ENCODE measurements at regions not wholly inside any gene's neighbourhood (a gene's known extent, or its start where the extent isn't known, plus 50 kb on each side); places are given as distances from the start of the nearest gene placed in this dataset.
"Not testable (repeated sequence)": the region's sequence is repeated elsewhere in the genome, so short reads cannot be mapped to it uniquely, and the experiment has no call there.

DNA sequence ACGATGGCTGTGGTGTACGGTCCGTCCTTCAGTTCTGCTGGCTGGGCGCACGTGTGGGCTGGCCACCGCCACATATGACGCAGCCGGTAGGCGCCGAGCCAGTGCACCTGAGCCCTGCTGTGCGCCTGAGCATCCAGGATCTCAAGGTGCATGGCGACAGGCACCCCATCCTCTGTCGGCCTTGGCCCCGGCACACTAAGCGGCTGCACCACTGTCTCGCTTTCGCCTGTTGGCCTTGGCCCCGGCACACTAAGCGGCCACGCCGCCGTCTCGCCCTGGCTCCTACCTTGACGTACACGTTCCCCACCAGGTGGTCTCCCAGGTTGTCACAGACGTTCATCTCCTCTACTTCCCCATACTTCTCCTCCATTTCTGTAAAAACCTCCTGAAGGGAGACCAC, 4034.6 kb upstream of the TPTE start:
- DNase-seq, result not testable (repeated sequence)

DNA sequence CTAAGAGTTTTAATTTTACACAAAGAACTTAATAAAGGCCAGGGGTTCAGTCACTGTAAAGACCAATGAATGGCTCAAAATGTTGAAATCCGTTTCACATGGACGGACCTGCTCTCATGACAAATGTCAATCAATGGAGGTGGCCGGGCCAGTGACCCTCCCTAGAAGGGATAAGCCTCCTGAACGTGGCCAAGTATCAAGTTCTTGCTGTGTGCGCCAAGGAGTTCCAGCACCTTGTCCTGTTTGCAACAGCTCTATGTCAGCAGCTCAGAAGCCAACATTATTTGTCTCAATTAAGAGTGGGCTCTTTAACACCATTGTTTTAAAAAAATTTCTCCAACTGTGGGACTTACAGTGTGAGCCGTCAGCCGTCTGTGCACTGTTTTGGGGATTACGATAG, 4028.7 kb upstream of the TPTE start:
- DNase-seq, result not testable (repeated sequence)

DNA sequence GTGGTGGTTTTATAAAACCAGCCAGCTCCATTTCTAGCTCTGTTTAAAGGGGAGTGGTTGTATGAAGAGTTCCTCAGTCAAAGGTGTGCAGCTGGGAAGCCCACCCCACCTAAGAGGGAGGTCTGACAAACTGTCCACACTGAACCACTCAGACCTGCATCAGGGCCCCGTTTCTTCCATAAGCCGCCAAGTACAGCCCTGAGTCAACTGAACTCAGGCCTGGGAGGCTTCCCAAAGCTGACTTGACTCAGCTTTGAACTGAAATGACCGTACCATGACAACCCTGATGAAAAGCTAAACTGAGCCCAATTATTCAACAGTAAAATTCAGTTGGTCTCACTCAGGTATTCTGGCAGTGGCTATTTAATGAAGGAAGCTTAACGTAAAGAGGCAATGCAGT, 4027.4 kb upstream of the TPTE start:
- not testable (repeated sequence) for DNase-seq

DNA sequence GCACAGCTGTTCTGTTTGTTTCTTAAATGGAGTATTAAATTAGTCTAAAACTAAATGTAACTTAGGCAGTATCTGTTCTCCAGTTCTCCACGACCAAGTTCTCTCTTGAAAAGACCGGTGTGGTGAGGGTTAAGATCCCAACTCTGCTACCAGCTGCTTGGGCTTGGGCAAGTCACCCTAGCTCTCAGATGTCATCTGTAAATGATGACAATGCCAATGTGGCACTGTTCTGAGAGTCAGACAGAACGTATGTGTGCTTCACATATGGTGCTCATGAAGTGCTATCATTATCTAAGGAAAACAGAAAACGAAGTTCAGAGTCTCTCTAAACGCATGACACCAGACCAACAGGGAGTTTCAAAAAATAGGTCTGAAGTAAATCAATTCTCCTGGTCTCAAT, 4025.0 kb upstream of the TPTE start:
- not testable (repeated sequence) for DNase-seq

DNA sequence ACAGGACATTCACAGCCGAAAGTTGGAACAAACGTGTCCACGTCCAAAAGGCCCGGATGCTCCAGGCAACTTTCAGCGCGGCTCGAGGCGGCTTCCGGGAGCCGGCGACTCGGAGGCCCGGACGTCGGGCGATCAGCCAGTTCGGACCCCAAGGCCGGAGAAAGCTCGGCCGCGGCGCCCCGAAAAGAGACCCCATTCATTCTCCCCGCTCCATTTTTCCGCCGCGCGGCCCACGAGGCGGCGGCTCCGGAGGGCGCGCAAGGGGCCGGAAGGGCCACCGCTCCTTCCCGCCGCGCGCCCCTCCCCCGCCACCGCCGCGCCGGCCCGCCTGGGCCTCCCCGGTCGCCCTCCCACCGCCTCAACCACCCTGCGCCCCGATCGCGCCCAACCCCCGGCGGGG, 4022.7 kb upstream of the TPTE start:
- not testable (repeated sequence) for DNase-seq

DNA sequence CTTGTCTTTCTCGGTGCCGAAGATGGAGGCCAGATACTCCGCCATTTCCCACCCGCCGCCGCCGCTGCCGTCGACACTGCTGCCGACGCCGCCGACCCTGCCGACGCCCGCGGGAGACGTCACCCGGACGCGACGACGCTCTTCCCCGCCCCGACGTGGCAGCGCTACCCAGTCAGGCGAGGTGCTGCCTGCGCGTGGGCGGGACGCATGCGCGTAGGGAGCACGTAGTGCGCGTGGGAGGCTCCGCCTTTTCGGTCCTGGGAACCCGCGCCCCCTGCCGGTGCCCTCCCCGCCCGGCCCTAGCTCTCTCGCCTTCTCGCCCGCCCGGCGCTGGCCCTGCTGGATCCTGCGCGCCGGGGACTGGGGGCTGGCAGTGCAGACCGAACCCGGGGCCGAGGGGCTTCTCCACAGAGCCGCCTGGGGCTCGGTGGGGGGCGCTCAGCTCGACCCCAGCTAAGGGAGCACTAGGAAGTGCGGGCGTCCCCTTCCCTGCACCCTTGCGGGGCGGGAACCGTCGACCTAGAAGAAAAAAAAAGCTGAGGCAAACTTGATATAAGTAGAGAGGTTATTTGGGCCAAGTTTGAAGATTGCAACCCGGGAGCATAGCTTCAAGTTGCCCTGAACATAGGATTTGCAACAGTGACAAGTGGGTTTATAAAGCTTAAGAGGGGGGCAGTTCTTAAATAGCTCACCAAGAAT, 4022.1 kb upstream of the TPTE start:
- DNase-seq, result not testable (repeated sequence)

DNA sequence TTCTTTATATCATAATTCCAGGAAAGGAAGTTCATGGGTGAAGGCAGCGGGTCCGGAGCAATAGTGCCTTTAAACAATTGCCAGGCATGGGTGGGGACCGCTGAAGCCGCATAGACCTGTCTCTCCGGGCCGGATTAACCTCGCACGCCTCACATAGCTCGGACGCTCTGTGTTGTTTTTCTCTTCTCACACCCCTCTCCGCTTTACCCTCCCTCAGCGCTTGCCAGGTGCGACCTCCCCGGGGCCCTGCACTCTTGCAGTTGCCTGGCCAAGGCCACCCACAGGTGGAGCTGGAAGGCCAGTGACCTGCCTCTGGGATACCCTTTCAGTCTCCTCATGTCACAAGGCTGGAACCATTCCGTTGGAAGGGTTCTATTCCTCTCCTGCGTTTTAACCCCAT, 4021.5 kb upstream of the TPTE start:
- not testable (repeated sequence) for DNase-seq

DNA sequence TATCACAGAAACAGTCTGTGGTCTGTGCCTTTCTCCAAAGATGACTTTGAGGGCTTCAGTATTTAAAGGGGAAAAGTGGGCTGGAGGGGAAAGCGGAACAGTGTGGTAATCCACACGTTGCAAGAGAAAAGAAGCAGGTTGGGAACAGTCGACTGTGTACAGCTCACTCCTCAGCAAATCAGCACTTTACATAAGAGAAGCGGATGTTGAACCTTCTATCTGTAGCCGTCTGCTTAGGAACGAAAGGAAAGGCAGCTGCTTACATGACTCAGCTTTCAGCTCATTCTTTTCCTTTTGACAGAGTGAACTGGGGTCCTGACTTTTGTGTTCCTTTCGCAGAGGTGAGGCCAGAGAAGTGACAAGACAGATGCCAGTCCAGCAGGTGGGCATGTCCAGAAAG, 4020.7 kb upstream of the TPTE start:
- DNase-seq, result not testable (repeated sequence)

DNA sequence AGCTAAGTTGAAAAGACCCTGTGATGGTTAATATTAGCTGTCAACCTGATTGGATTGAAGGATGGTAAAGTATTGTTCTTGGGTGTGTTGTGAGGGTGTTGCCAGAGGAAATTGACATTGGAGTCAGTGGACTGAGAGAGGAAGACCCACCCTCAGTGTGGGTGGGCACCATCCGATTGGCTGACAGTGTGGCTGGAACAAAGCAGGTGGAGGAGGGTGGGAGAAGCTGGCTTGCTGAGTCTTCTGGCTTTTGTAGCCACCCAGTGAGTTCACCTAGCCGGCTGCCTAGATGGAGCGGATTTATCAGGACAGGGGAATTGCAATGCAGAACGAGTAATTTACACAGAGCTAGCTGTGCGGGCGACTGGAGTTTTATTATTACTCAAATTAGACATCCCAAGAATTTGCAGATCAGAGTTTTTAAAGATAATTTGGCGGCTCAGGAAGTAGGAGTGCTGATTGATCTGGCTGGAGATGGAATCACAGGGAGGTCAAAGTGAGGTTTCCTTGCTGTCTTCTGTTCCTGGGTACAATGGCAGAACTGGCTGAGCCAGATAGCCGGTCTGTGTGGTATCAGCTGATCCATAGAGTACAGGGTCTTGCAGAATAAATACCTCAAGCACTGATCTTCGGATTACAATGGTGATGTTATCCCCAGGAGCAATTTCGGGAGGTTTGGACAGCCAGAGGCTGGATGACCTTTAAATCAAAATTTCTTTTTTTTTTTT, 4015.1 kb upstream of the TPTE start:
- DNase-seq, result not testable (repeated sequence)

DNA sequence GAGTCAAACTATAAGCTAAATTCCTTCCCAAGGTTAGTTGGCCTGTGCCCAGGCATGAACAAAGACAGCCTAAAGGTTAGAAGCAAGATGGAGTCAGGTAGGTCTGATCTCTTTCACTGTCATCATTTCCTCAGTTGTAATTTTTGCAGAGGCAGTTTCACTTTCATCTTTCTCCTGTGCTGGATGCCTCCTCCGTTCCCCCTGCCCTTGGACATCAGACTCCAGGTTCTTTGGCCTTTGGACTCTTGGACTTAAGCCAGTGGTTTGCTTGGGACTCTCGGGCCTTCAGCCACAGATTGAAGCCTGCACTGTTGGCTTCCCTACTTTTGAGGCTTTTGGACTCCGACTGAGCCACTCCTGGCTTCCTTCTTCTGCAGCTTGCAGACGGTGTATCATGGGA, 4013.8 kb upstream of the TPTE start:
- not testable (repeated sequence) for DNase-seq

DNA sequence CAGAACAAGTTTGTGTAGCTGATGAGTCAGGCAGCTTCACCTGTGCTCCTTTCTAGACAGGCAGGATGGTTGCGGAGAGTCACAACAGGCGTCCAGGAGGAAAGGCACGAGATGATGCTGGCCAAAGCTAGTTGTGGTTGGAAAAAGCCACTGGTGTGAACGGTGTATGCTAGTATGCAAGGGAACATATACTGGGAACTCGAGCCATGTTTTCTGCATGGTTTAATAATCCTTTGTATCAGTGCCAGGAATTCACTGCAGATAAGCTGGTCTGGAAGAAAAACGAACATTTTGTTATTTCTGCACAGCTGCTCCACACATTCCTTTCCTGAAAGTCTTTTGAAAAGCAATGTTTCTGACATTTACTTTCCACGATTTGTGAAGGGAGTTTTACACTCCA, 3999.6 kb upstream of the TPTE start:
- not testable (repeated sequence) for DNase-seq

DNA sequence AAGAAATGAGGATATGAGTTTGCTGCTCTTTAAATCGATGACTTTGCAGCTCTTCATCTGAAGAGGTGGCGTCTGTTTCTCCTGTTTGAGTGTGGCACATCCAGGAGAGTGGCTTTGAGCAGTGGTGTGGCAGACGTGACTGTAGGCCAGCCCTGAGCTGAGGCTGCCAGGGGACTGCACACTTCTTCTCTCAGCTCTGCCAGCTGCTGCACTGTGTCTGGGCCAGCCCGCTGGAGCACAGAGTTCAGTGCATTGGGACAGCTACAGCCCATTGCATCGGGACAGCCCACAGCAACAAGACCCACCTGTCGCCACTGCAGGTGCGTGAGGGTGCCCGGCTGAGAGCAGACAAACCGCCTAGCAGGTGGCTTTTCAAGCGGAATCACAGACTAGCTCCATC, 3995.2 kb upstream of the TPTE start:
- not testable (repeated sequence) for DNase-seq

DNA sequence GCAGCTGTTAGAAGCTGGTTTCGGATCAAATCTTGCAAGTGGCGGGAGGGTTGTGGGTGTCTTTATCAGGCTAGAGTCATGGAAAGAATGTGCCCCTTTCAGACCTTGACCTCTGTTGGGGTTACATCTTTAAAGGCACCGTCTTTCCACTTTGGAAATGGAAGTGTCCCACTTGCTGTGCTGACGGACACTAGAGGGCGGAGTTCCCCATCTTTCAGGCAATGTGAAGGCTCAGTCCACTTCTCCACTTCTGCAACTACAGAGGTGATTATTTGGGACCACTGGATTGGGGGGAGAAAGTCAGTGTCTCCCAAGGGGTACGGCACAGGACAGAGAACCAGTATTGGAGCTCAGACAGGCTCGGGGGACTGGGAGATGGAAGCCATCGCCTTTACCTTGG, 3990.7 kb upstream of the TPTE start:
- not testable (repeated sequence) for DNase-seq

DNA sequence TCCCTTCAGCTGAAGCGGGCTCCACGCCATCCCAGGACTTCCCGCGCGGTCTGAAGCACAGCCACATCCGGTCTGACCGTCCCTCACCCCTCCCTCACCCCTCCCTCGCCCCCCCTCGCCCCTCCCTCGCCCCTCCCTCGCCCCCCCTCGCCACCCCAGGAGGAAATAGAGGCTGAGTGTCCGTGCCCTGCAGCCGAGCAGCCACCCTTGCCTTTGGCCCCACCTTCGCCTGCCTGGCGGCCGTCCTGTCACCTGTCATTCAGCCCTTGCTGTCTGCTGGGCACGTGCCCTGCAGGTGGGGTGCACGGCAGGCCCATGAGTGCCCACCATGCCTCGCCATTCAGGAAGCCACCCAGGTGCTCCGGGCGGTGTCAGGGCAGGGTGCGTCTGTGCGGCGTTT, 3988.1 kb upstream of the TPTE start:
- not testable (repeated sequence) for DNase-seq

DNA sequence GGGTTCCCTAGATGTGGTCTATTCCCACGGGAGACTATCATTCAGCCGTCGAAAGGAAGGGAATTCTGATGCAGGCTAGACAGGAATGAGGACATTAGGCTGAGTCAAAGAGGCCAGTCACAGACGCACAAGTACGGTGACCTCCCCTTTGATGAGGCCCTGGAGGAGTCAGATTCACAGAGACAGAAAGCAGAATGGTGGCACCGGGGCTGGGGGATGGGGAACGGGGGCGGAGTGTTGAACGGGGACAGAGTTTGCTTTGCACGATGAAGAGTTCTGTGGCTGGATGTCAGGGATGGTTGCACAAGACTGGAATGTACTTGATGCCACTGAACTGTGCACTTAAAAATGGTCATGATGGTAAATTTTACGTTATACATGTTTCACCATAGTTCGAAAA, 3983.1 kb upstream of the TPTE start:
- DNase-seq, result not testable (repeated sequence)

DNA sequence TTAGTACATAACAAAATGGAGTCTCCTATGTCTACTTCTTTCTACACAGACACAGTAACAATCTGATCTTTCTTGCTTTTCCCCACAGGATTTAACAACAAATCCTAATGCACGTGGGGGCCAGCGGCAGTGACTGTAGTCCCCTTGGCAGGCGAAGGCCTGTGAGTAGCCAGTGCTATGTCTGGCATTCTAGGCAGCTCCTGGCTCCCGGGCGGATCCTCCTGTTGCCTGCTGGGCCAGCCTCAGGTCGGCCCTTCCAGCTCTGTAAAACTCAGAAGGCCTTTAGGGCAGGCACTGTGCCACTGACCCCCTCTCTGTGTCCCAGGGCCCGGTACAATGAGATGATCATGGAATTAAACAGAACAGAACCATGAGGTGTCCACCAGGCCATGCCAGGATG, 3981.7 kb upstream of the TPTE start:
- not testable (repeated sequence) for DNase-seq

DNA sequence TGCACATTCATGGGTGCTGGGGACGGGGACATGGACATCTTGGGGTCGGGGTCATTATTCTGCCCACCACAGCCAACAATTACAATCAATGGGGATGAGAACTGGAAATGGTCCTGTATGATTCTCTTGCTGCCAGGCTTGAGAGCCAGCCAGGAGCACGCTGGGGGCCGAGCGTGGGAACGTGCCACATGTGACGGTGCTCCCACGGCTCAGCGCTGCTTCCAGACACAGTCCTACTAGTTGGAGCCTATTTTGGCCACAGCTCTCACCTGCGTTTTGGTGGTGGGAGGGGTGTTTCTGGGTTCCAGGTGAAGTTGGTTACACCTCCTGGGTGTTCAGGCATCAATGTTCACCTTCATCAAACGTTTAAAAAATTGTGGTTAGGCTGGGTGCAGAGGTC, 3980.3 kb upstream of the TPTE start:
- DNase-seq, result not testable (repeated sequence)

DNA sequence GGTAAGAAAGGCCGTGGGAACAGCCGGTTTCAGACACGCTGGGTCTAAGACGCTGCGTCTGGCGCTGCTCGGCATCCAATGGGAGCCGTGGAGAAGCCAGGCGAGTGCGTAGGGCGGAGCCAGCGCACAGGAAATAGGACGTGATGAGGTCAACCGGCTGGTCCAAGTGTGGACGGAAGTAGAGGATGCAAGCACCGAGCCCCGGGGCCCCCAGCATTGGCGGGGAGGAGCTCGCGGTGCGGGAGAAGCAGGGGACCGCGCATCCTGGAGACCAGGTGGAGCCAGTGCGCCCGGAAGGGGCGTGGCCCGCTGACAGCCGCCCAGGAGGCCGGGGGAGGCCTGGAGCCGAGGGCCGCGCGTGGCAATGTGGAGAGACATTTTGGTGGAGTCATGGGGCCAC, 3976.1 kb upstream of the TPTE start:
- DNase-seq, result not testable (repeated sequence)

DNA sequence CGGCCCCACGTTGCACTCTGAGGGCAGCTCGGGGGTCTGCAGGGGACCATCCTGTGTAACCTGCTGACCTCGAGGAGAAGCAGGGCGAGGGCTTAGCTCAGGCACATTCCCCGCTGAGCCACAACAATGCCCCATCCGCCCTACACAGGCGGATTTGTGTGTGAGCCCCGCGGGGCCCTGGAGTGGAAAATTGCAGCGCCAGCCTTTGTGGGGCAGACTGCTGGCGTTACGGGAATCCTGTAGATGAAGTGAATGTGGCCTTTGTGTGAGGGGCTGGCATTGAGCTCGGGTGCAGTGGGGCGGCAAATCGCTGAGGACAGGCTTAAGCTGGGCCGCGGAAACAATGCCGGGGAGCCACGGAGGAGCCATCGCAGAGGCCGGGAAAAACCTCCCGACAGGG, 3970.3 kb upstream of the TPTE start:
- DNase-seq, result not testable (repeated sequence)

DNA sequence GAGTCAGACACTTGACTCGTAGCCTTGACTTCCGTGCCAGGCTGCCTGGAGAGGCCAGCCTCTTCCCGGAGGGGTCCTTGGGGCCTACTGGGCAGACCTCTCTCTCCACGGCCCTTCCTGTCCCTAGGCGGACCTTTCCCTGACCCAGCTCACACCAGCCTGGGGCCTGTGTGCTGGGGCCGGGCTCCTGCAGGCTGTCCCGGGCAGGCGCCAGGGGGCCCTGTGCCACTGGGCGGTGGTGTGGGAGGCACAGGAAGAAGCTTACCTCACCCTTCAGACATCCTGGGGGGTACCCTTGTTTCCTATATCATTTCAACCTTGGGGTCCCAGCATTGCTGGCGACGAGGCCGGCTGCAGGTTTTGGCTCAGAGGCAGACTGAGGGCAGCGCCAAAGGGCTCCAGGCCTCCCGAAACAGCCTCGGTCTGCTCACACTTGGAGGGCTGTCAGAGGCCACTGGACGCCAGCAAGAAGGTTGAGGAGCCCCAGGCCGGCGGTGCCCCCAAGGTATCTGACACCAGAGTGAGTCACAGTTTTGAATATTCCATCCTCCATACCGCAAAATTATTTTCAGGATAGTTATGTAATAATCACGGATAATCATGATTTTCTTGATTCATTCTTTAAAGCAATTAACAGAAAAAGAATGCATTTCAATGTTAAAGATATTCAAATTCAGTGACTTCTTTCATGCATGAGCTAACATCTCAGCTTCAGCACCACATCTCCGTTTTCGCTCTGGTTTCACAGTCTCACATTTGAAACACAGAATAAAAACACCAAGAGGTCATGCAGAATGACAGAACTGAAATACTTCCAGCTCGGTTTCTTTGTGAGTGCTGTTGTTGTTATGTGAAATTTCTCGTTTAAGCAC, 3967.6 kb upstream of the TPTE start:
- not testable (repeated sequence) for DNase-seq

DNA sequence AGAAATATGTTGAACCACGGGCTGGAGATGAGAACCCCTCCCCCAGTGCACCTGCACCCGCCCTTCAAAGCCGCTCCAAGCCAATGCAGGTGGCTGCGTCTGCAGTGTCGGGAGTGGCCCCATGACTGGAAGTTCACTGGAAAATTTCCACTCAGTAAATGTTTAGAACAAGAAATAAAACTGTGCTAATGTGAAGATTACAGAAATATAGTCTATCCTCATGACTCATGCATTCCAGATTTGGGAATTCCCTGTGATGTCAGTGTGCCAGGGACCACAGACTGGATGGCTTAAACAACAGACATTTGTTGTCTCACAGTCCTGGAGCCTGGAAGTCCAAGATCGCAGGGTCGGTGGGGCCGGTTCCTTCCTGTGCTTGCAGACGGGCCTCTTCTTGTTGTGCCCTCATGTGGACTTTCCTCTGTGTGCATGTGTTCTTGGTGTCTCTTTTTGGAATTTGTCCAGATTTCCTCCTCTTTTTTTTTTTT, 3967.0 kb upstream of the TPTE start:
- not testable (repeated sequence) for DNase-seq

DNA sequence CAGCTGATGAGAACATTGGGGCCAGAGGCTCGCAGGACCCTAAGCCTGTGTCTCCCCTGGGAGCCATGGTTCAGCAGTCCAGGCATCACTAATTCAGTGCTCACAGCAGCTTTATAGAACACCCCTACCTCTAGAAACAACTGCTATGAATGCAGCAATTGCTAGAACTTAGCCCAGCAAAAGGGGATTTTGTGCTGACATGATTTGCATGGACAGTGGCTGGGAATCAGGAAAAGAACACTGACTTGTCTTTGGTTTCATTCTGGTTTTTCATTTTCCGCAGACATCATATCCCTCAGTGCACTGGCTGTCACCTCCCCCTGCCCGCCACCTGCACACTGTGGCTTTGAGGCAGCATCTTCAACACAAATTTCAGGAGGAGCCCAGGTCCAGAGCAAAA, 3964.9 kb upstream of the TPTE start:
- not testable (repeated sequence) for DNase-seq

DNA sequence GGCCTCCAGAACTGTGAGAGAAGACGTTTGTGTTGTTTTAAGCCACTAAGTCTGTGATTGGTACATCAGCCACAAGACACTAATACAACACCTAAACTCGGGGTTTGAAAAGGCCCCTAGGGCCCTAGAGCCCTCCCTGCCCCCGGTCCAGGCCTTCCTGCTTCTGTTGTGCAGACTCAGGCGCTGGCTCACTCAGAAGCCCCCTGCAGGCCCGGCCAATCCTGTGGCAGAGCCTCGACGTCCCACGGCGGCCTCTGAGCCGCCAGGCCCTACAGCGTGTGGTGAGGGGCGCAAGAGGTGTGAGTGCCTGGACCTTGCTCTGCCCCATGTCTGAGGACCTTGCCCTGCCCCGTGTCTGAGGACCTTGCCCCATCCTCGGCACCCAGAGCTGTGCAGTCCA, 3964.0 kb upstream of the TPTE start:
- DNase-seq, result not testable (repeated sequence)

Measured in activated CD4-positive, alpha-beta T cell treated with anti-CD3 and anti-CD28 coated beads for 48 hours (primary cell).